H9 (cell line): ENCODE measurements at regions not wholly inside any gene's neighbourhood (a gene's known extent, or its start where the extent isn't known, plus 50 kb on each side); places are given as distances from the start of the nearest gene placed in this dataset.

ENCODE experiments used
- DNase-seq: peaks from one replicate; pipeline ENCODE4 v3.0.0-alpha.2; 2017
- H2AFZ ChIP-seq: one replicate; pipeline ENCODE4 v1.6.1; 2013; ENCODE audit warnings: mild to moderate bottlenecking, low read length, control low read depth, moderate library complexity
- H2AK5ac ChIP-seq: 2 replicates; pipeline ENCODE4 v1.6.1; 2013; ENCODE audit warnings: low read length, control low read depth, mixed read lengths; ENCODE audit not compliant: insufficient read length
- H2BK120ac ChIP-seq: one replicate; pipeline ENCODE4 v1.6.1; 2013; ENCODE audit warnings: low read depth, mild to moderate bottlenecking, low read length, control low read depth, inconsistent platforms; ENCODE audit not compliant: poor library complexity, severe bottlenecking
- H2BK12ac ChIP-seq: 2 replicates; pipeline ENCODE4 v1.6.1; 2013; ENCODE audit warnings: low read length, control low read depth, mixed read lengths, low read depth; ENCODE audit not compliant: insufficient read length
- H2BK15ac ChIP-seq: 2 replicates; pipeline ENCODE4 v1.6.1; 2013; ENCODE audit warnings: low read depth, low read length, control low read depth
- H2BK20ac ChIP-seq: one replicate; pipeline ENCODE4 v1.6.1; 2013; ENCODE audit warnings: low read depth, mild to moderate bottlenecking, low read length, control low read depth, inconsistent platforms; ENCODE audit not compliant: poor library complexity, severe bottlenecking
- H2BK5ac ChIP-seq: 2 replicates; pipeline ENCODE4 v1.6.1; 2013; ENCODE audit warnings: low read length, control low read depth, mixed read lengths; ENCODE audit not compliant: insufficient read length
- H3K14ac ChIP-seq: 2 replicates; pipeline ENCODE4 v1.6.1; 2013; ENCODE audit warnings: low read length, control low read depth; ENCODE audit not compliant: insufficient read depth
- H3K18ac ChIP-seq: 2 replicates; pipeline ENCODE4 v1.6.1; 2013; ENCODE audit warnings: low read depth, mild to moderate bottlenecking, mixed read lengths, low read length, control low read depth; ENCODE audit not compliant: insufficient read length
- H3K23ac ChIP-seq: 2 replicates; pipeline ENCODE4 v1.6.1; 2013; ENCODE audit warnings: low read length, control low read depth, mixed read lengths, low read depth; ENCODE audit not compliant: insufficient read length
- H3K23me2 ChIP-seq: 2 replicates; pipeline ENCODE4 v1.6.1; 2013; ENCODE audit warnings: low read depth, mild to moderate bottlenecking, mixed read lengths, low read length, control low read depth; ENCODE audit not compliant: insufficient read length, poor library complexity, severe bottlenecking
- H3K27ac ChIP-seq: 2 replicates; pipeline ENCODE4 v1.5.1; 2013; ENCODE audit warnings: low read length, control low read depth, mixed read lengths, low read depth; ENCODE audit not compliant: insufficient read length
- H3K27me3 ChIP-seq: 2 replicates; pipeline ENCODE4 v1.6.1; 2013; ENCODE audit warnings: low read length, control low read depth, inconsistent platforms; ENCODE audit not compliant: insufficient read depth
- H3K4ac ChIP-seq: 2 replicates; pipeline ENCODE4 v1.6.1; 2013; ENCODE audit warnings: low read depth, mild to moderate bottlenecking, control low read depth, inconsistent platforms, low read length, moderate library complexity
- H3K4me1 ChIP-seq: 2 replicates; pipeline ENCODE4 v1.6.1; 2013; ENCODE audit warnings: low read length, control low read depth, inconsistent platforms; ENCODE audit not compliant: insufficient read depth
- H3K4me2 ChIP-seq: 2 replicates; pipeline ENCODE4 v1.6.1; 2013; ENCODE audit warnings: low read length, control low read depth, mixed read lengths; ENCODE audit not compliant: insufficient read length, insufficient read depth
- H3K56ac ChIP-seq: 2 replicates; pipeline ENCODE4 v1.6.1; 2013; ENCODE audit warnings: low read depth, mild to moderate bottlenecking, mixed read lengths, low read length, control low read depth; ENCODE audit not compliant: insufficient read length
- H3K79me1 ChIP-seq: 2 replicates; pipeline ENCODE4 v1.6.1; 2013; ENCODE audit warnings: low read depth, mild to moderate bottlenecking, moderate library complexity, low read length, control low read depth, inconsistent platforms; ENCODE audit not compliant: insufficient read depth, poor library complexity, severe bottlenecking
- H3K79me2 ChIP-seq: 2 replicates; pipeline ENCODE4 v1.6.1; 2013; ENCODE audit warnings: low read length, control low read depth, inconsistent platforms; ENCODE audit not compliant: insufficient read depth
- H3K9ac ChIP-seq: 2 replicates; pipeline ENCODE4 v1.6.1; 2013; ENCODE audit warnings: low read length, control low read depth, mixed read lengths; ENCODE audit not compliant: insufficient read length; ENCODE audit errors: extremely low read depth
- H3K9me3 ChIP-seq: one replicate; pipeline ENCODE4 v1.6.1; 2013; ENCODE audit warnings: low read depth, low read length, inconsistent platforms; ENCODE audit not compliant: control insufficient read depth
- H3T11ph ChIP-seq: one replicate; pipeline ENCODE4 v1.6.1; 2013; ENCODE audit warnings: mild to moderate bottlenecking, low read length, control low read depth, inconsistent platforms
- H4K20me1 ChIP-seq: one replicate; pipeline ENCODE4 v1.6.1; 2013; ENCODE audit not compliant: control insufficient read depth, insufficient read length, insufficient read depth
- H4K5ac ChIP-seq: 2 replicates; pipeline ENCODE4 v1.6.1; 2013; ENCODE audit warnings: low read depth, mild to moderate bottlenecking, mixed read lengths, low read length, control low read depth; ENCODE audit not compliant: insufficient read length
- H4K8ac ChIP-seq: replicated peaks from 2 replicates; pipeline ENCODE4 v1.6.1; 2013; ENCODE audit warnings: low read length, control low read depth, mixed read lengths, low read depth; ENCODE audit not compliant: insufficient read length
- H4K91ac ChIP-seq: 2 replicates; pipeline ENCODE4 v1.6.1; 2013; ENCODE audit warnings: low read depth, mild to moderate bottlenecking, moderate library complexity, mixed read lengths, low read length, control low read depth; ENCODE audit not compliant: insufficient read length
- H3K27ac Mint-ChIP-seq, 3 experiments: 2 replicates in 2 of 3; 3 replicates in 1 of 3; pipeline ENCODE4 v1.8.0; 2020 to 2021; ENCODE audit warnings: mixed read lengths in 3 of 3, mild to moderate bottlenecking in 1 of 3, moderate library complexity in 1 of 3
- H3K27me3 Mint-ChIP-seq: 2 replicates; pipeline ENCODE4 v1.8.0; 2021; ENCODE audit warnings: low read depth, mild to moderate bottlenecking, moderate library complexity, mixed read lengths
- H3K36me3 Mint-ChIP-seq, 3 experiments: 2 replicates in 2 of 3; 3 replicates in 1 of 3; pipeline ENCODE4 v1.8.0; 2020 to 2021; ENCODE audit warnings: low read depth in 3 of 3, mixed read lengths in 3 of 3; ENCODE audit not compliant: insufficient read depth in 1 of 3
- H3K4me1 Mint-ChIP-seq, 2 experiments: 2 replicates each; pipeline ENCODE4 v1.8.0; 2020; ENCODE audit warnings: mixed read lengths in 2 of 2
- H3K4me3 Mint-ChIP-seq, 2 experiments: 2 replicates in 1 of 2; 3 replicates in 1 of 2; pipeline ENCODE4 v1.8.0; 2020 to 2021; ENCODE audit warnings: mild to moderate bottlenecking in 2 of 2, mixed read lengths in 2 of 2, moderate library complexity in 1 of 2
- H3K9me3 Mint-ChIP-seq, 2 experiments: 2 replicates in 1 of 2; 3 replicates in 1 of 2; pipeline ENCODE4 v1.8.0; 2020; ENCODE audit warnings: mild to moderate bottlenecking in 2 of 2, mixed read lengths in 2 of 2, moderate library complexity in 1 of 2
- CTCF ChIP-seq: fragments of 200-600 bp; sonication (generic); conservative IDR thresholded peaks from 3 replicates; pipeline ENCODE4 v1.8.0; 2021; ENCODE audit warnings: antibody characterized with exemption, mild to moderate bottlenecking
- WGBS: extraction: QIAGEN DNeasy Blood & Tissue Kit; methylation state at CpG from one replicate; pipeline ENCODE4 v1.1.7; 2013; ENCODE audit warnings: missing lambda C conversion rate, low lambda C conversion rate, mixed read lengths; ENCODE audit not compliant: insufficient read length; ENCODE audit errors: extremely low coverage; 5-methylcytosine and 5-hydroxymethylcytosine counted together

GRCh38 chr2:40535972-40536371 is 84.1 kb upstream of the SLC8A1 start:
- Mint-ChIP-seq H3K27ac (no peak overlapping the region), H3K27me3 (no peaks in the 10 kb centered on the region), H3K9me3 (no peaks in the 10 kb centered on the region), H3K4me3 (no peak overlapping the region), H3K36me3 (no peaks in the 10 kb centered on the region), H3K4me1 (peaks cover 5 to 6% of the 10 kb centered on the region in 2 experiments; a peak in 3 of 4 replicates)
- no peak overlapping the region for H3K4me2 ChIP-seq
- no peaks in the 10 kb centered on the region for H3K23me2 ChIP-seq
- no peak overlapping the region for H3K23ac ChIP-seq
- H2BK20ac ChIP-seq, result no peak overlapping the region
- no peak overlapping the region for H3K27ac ChIP-seq
- H2AFZ ChIP-seq, result no peak overlapping the region
- no peak overlapping the region for H2BK5ac ChIP-seq
- DNase-seq, result no peak
- no peaks in the 10 kb centered on the region for H4K20me1 ChIP-seq
- no peak for TF ChIP-seq CTCF
- H3T11ph ChIP-seq, result no peak overlapping the region
- no peaks in the 10 kb centered on the region for H3K79me1 ChIP-seq
- H4K91ac ChIP-seq, result no peak overlapping the region
- H3K4ac ChIP-seq, result no peak overlapping the region
- H3K9ac ChIP-seq, result no peak overlapping the region
- no peak overlapping the region for H3K14ac ChIP-seq
- no peak overlapping the region for H2BK15ac ChIP-seq
- no peaks in the 10 kb centered on the region for H3K27me3 ChIP-seq
- no peak overlapping the region for H2BK12ac ChIP-seq
- no peak overlapping the region for H3K18ac ChIP-seq
- H2BK120ac ChIP-seq, result no peak overlapping the region
- H3K79me2 ChIP-seq, result no peaks in the 10 kb centered on the region
- no peak overlapping the region for H4K5ac ChIP-seq
- no CpG with 5 or more reads among the region's 4 CpGs for WGBS
- no peak overlapping the region for H4K8ac ChIP-seq
- no peak overlapping the region for H3K56ac ChIP-seq
- H3K4me1 ChIP-seq, result no peaks in the 10 kb centered on the region
- no peak overlapping the region for H2AK5ac ChIP-seq
- no peaks in the 10 kb centered on the region for H3K9me3 ChIP-seq
